Stimulated activated CD4-positive, alpha-beta T cell treated with anti-CD3 and anti-CD28 coated beads, Interleukin-1b, Interleukin-23, amount 100 ng/mL, for 24 hours (primary cell): ENCODE measurements at regions not wholly inside any gene's neighbourhood (a gene's known extent, or its start where the extent isn't known, plus 50 kb on each side); places are given as distances from the start of the nearest gene placed in this dataset.
"Not testable (repeated sequence)": the region's sequence is repeated elsewhere in the genome, so short reads cannot be mapped to it uniquely, and the experiment has no call there.

Experiments
- DNase-seq, 4 experiments: peaks; one replicate each; pipeline ENCODE4 v3.0.0-alpha.2; 2020; ENCODE audit warnings: low read depth in 4 of 4, low spot score in 1 of 4

- DNase-seq: no peak
Observed at GRCh38 chr11:69947793-69948255, 128.6 kb upstream of the FGF3 start.

GRCh38 chr11:69948256-69949141, 129.3 kb upstream of the FGF3 start:
- DNase-seq: no peak

DNA sequence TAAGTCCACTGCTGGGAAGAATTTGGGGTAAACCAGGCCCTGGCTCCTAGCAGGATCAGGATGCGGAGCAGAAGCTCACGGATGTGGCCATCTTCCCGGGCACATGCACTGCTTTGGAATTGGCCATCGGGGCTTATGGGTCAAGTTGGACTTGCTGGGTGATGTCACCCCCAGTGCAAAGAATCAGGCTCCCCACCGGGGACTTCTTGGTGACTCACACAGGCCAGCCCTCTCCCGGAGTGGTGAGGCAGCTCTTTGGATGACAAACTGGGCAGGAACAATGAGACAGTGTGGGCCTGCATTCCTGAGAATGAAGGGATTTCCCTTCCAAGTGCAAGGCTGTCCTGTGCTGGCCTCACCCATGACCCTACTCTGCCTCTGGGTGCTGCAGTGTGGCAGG, 128.8 kb upstream of the ANO1 start:
- DNase-seq: no peak

DNA sequence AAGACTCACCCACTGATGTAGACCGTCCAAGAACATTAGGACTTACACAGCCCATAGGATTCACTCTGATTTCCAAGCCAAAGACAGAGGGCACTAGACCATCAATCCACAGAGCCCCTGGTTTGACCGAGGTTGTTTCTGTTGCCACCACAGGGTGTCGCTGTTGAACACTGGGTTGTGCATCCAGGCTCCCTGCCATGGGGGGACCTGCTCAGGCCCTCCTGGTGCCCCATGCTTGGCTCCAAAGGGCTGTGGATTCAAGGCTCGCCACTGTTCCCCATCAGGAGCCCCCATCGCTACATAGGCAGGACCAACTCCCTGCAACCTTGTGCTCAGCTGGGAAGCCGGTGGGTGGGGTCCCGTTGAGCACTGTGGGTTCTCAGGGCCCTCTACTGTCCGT, 128.0 kb upstream of the ANO1 start:
- peak in 1 of 4 experiments; percentile 12 for DNase-seq

GRCh38 chr11:69950621-69951020, 127.5 kb upstream of the ANO1 start:
- DNase-seq: no peak

DNA sequence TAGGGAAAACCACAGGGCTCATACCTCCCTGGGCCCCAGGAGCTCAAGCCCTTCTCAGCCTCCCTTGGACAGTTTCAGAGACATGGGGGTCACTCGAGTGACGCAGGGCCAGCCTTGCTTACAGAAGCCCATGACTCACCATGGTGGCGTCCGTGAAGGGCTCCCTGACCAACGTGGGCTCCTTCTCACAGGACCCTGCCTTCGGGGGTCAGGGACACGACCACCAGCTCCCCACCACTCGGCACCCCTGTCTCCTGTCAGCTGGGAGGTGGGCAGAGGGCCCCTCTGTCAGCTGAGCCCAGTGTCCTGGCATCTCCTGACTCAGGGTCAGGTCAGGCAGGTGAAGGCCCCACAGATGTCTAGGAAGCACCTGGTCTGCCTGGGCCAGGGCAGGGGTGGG, 126.3 kb upstream of the ANO1 start:
- DNase-seq: no peak

DNA sequence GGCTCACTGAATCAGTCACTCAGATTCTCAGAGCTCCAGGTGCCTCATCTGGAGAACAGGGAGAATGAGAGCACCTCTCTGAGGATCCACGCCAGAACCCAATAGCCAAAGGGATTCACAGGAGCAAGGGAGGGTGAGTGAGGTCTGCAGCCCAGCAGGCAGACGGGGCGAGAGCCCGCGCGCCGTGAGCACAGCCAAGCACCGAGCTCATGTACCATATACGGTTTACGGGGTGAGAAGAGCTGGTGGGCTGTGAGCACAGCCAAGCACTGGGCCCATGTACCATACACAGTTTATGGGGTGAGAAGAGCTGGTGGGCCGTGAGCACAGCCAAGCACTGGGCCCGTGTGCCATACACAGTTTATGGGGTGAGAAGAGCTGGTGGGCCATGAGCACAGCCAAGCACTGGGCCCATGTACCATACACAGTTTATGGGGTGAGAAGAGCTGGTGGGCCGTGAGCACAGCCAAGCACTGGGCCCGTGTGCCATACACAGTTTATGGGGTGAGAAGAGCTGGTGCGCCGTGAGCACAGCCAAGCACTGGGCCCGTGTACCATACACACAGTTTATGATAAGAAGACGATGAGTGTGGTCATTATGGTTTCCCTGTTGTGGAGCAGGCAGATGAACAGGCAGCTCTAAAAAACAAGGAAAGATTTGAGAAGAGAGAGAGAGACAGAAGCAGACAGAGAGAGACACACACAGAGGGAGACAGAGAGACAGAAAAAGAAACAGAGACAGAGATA, 125.7 kb upstream of the ANO1 start:
- DNase-seq: not testable (repeated sequence)

GRCh38 chr11:69953356-69953755, 124.8 kb upstream of the ANO1 start:
- DNase-seq: no peak

DNA sequence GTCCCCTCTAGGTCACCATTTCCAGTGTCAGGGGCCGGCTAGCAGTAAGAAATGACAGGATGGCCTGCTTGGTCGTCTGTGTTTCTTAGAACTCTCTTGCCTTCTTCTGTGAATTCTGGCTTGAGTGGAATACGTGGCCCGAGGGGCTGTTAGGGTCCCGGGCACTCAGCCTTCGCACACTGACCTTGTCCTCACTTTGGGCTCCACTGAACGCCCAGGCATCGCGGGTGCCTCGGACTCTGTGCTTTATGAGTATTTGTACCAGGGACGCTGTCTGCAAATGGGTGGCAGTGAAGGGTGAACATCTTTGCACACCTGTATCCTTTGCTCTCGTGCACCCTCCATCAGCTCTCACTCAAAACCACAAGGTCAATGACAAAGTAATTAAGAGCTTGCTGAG, 123.4 kb upstream of the ANO1 start:
- no peak for DNase-seq

DNA sequence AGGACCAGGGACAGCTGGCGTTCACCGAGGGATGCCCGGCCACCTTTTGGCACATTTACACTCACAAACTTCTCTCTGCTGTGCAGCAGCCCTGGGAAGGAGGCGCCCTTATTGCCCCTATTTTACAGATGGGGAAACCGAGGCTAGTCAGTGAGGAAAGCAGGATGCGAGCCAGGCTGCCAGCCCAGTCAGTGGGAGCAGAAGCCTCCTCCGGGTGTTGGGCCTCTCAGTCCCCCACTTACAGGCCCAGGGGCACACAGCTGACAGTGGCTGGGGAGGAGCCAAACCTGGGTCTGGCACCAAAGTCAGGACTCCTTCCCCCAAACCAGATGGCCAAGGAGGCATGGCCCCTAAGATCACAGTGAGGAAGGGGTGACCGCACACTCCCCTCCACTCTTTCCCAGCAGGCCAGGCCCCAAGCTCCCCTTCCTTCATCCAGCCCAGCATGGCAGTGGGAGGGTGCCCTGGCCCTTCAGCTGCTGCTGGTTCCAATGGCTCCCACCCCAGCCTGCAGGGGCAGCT, 121.4 kb upstream of the ANO1 start:
- no peak for DNase-seq

DNA sequence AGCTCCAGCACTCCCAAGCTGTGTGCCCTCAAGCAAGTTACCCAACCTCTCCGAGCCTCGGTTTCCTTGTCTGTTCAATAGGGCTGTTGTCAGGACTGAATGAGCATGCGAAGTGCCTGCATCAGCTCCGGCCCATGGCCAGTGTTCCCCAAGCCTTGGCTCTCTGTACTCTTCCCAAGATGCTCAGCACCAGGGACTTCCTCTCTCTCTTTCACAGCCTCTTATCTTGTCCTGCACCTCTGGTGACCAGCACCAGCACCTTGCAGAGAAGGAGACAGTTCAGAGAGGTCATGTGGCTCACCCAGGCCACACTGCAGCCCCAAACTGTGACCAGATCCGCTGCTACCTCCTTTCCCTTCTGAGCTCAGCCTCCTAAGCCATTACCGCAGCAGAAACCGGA, 120.3 kb upstream of the ANO1 start:
- DNase-seq: no peak

DNA sequence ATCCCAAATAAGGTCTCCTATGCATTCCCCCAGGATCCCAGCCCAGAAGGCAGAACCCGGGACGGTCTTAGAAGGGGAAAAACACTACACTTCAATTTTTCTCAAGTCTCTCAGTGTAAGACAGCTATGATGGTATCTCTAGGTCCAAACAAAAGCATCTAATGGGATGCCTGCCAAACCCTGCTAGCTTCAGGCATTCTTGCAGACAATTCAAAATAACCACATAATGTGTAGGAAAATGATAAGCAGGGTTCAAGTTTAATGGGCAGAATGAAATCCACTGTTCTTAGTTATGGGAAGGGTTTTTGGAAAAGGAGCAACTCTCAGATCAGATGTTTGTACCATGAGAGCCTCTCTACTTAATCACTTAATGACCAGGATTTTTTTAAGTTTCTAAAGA, 119.8 kb upstream of the ANO1 start:
- no peak for DNase-seq

- DNase-seq: no peak
Observed at GRCh38 chr11:69959461-69959860, 118.7 kb upstream of the ANO1 start.

GRCh38 chr11:69961738-69962137, 116.4 kb upstream of the ANO1 start:
- no peak for DNase-seq

GRCh38 chr11:69962152-69962551, 116.0 kb upstream of the ANO1 start:
- no peak for DNase-seq

- no peak for DNase-seq
Observed at GRCh38 chr11:69963533-69964246, 114.4 kb upstream of the ANO1 start.

DNA sequence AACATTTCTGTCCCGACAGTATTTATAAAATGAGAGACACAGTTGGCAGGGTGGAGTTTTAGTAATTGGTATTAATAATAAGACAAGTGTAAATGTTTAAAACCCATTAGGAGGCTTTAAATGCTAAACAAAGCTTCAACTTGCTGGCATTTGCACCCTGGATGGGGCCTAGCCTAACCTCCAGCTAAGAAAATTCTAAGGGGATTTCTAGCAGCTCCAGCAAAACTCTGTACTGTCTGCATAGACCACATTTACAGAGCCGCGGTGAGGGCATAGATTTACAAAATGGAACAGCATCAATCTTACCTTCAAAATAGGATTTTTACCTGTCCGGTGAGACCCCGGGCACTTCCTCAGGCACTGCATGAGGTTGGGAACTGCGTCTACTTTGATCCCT, 113.9 kb upstream of the ANO1 start:
- DNase-seq: no peak

GRCh38 chr11:69965821-69966582, 112.1 kb upstream of the ANO1 start:
- no peak for DNase-seq

GRCh38 chr11:69966583-69966835, 111.6 kb upstream of the ANO1 start:
- DNase-seq: no peak

GRCh38 chr11:69966910-69967483, 111.1 kb upstream of the ANO1 start:
- no peak for DNase-seq

GRCh38 chr11:69967484-69967883, 110.6 kb upstream of the ANO1 start:
- DNase-seq: no peak
